Fibroblast of skin of abdomen (primary cell): ENCODE measurements at regions not wholly inside any gene's neighbourhood (a gene's known extent, or its start where the extent isn't known, plus 50 kb on each side); places are given as distances from the start of the nearest gene placed in this dataset.

Experiments
- DNase-seq: peaks from one replicate; pipeline ENCODE4 v3.0.0-alpha.2; 2013

- DNase-seq = no peak
Observed at GRCh38 chr9:90948156-90948555, 146.5 kb downstream of the SYK start.

GRCh38 chr9:90950600-90950999 lies 149.0 kb downstream of the SYK start:
- DNase-seq = no peak

GRCh38 chr9:90953200-90953599 lies 151.6 kb downstream of the SYK start:
- no peak for DNase-seq

- no peak for DNase-seq
Observed at GRCh38 chr9:90953805-90954204, 152.2 kb downstream of the SYK start.

GRCh38 chr9:90956026-90956810 lies 154.6 kb downstream of the SYK start:
- DNase-seq = peak; percentile 53

- no peak for DNase-seq
Observed at GRCh38 chr9:90958328-90958727, 156.7 kb downstream of the SYK start.

GRCh38 chr9:90960941-90961340 lies 159.3 kb downstream of the SYK start:
- no peak for DNase-seq

- DNase-seq = peak; percentile 30
Observed at GRCh38 chr9:90961375-90961774, 159.8 kb downstream of the SYK start.

GRCh38 chr9:90964101-90965020 lies 162.7 kb downstream of the SYK start:
- peak; percentile 65 for DNase-seq

GRCh38 chr9:90965226-90966030 lies 163.8 kb downstream of the SYK start:
- DNase-seq = peak; percentile 71

- peak; percentile 7 for DNase-seq
Observed at GRCh38 chr9:90966031-90966290, 164.3 kb downstream of the SYK start.

GRCh38 chr9:90966480-90967144 lies 165.0 kb downstream of the SYK start:
- peak; percentile 87 for DNase-seq

GRCh38 chr9:90967145-90967538 lies 165.5 kb downstream of the SYK start:
- DNase-seq = peak; percentile 92

GRCh38 chr9:90969021-90969675 lies 167.5 kb downstream of the SYK start:
- DNase-seq = no peak

GRCh38 chr9:90970608-90971007 lies 169.0 kb downstream of the SYK start:
- DNase-seq = peak; percentile 59

- no peak for DNase-seq
Observed at GRCh38 chr9:90972057-90972456, 170.4 kb downstream of the SYK start.

GRCh38 chr9:90974016-90974415 lies 172.4 kb downstream of the SYK start:
- DNase-seq = peak; percentile 61

- no peak for DNase-seq
Observed at GRCh38 chr9:90974643-90975245, 173.1 kb downstream of the SYK start.

- DNase-seq = peak; percentile 68
Observed at GRCh38 chr9:90975781-90976538, 174.3 kb downstream of the SYK start.

GRCh38 chr9:90979138-90979551 lies 177.5 kb downstream of the SYK start:
- DNase-seq = no peak

GRCh38 chr9:90979639-90980038 lies 178.0 kb downstream of the SYK start:
- no peak for DNase-seq
